ENCODE measurements at regions not wholly inside any gene's neighbourhood (a gene's known extent, or its start where the extent isn't known, plus 50 kb on each side); places are given as distances from the start of the nearest gene placed in this dataset.

DNA sequence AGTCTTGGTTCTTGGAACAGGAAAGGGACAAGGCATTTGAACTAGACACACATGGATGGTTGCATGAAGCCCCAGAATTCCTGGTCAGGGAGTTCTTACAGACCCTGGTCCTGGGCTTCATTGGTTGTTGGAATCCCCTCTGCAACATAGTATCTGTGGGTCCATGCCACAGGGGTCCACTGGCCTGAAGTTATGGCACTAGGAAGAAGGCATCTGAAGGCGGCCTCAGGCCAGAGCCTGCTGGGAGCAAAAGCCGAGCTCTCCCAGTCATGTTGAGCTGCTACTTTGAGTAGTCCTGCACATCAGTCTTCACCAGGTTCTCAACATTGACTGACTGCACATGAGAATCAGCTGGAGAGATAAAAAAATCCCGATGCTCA lies 71.1 kb upstream of the PITX1 start (continued):
- TF ChIP-seq, protein P1, sequence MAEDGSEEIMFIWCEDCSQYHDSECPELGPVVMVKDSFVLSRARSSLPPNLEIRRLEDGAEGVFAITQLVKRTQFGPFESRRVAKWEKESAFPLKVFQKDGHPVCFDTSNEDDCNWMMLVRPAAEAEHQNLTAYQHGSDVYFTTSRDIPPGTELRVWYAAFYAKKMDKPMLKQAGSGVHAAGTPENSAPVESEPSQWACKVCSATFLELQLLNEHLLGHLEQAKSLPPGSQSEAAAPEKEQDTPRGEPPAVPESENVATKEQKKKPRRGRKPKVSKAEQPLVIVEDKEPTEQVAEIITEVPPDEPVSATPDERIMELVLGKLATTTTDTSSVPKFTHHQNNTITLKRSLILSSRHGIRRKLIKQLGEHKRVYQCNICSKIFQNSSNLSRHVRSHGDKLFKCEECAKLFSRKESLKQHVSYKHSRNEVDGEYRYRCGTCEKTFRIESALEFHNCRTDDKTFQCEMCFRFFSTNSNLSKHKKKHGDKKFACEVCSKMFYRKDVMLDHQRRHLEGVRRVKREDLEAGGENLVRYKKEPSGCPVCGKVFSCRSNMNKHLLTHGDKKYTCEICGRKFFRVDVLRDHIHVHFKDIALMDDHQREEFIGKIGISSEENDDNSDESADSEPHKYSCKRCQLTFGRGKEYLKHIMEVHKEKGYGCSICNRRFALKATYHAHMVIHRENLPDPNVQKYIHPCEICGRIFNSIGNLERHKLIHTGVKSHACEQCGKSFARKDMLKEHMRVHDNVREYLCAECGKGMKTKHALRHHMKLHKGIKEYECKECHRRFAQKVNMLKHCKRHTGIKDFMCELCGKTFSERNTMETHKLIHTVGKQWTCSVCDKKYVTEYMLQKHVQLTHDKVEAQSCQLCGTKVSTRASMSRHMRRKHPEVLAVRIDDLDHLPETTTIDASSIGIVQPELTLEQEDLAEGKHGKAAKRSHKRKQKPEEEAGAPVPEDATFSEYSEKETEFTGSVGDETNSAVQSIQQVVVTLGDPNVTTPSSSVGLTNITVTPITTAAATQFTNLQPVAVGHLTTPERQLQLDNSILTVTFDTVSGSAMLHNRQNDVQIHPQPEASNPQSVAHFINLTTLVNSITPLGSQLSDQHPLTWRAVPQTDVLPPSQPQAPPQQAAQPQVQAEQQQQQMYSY (CRISPR knock-in tag; IDR thresholded peaks at IDR 0.05), result no peak
- TF ChIP-seq KLF5 (IDR thresholded peaks at IDR 0.05; ENCODE audit: partially characterized antibody) (no peak), MLLT1 (IDR thresholded peaks at IDR 0.05) (no peak), MTA3 (IDR thresholded peaks at IDR 0.05; ENCODE audit: borderline replicate concordance, low read length) (no peak), SREBF2 (IDR thresholded peaks at IDR 0.05; ENCODE audit: low read length) (no peak)

GRCh38 chr5:135103575-135103853 lies 69.5 kb upstream of the PITX1 start:
- in situ Hi-C loops (cut with MboI), result no loop called here
- ChIA-PET SMC1A (ENCODE audit: uncharacterized antibody, unreplicated experiment) (interaction anchor here (1.1 kb wide), 1 partner anchor 50 kb away, joined by 3 read pairs; no protein-coding TSS in a partner anchor), POLR2A (no interaction called here), CTCF (no interaction called here), RAD21 (ENCODE audit: unreplicated experiment) (no interaction called here)
- Histone ChIP-seq H3K4me1 (ENCODE audit: control insufficient read depth, insufficient read depth, low read length) (no peaks in the 10 kb centered on the region), H4K20me1 (ENCODE audit: control insufficient read depth, insufficient read depth) (no peaks in the 10 kb centered on the region), H3K9ac (ENCODE audit: control insufficient read depth, insufficient read depth, low read length) (no peak overlapping the region), H3K9me3 (replicated peaks; ENCODE audit: control insufficient read depth, insufficient read depth, low read length) (no peaks in the 10 kb centered on the region), H2AFZ (ENCODE audit: control insufficient read depth, low read depth, low read length) (no peak overlapping the region), H3K27ac (ENCODE audit: control insufficient read depth, insufficient read depth) (no peak overlapping the region), H3K4me3 (no peak overlapping the region), H3K79me2 (ENCODE audit: control insufficient read depth, insufficient read depth, low read length) (no peaks in the 10 kb centered on the region), H3K36me3 (ENCODE audit: control insufficient read depth in 2 of 2, insufficient read depth in 2 of 2, low read length in 1 of 2) (no peaks in the 10 kb centered on the region), H3K4me2 (ENCODE audit: control insufficient read depth, insufficient read depth) (no peak overlapping the region), H3K27me3 (replicated peaks in 1 of 2; ENCODE audit: control insufficient read depth in 2 of 2, insufficient read depth in 2 of 2, low read length in 1 of 2) (peaks cover 3% of the 10 kb centered on the region in 2 experiments; a peak in 2 of 4 replicates)
- FAIRE-seq, result no peak
- TF ChIP-seq YBX1 (IDR thresholded peaks at IDR 0.05), result no peak
- no peak for TF ChIP-seq EED (IDR thresholded peaks at IDR 0.05; ENCODE audit: low read depth)
- no peak for TF ChIP-seq ASH2L (IDR thresholded peaks at IDR 0.05; ENCODE audit: borderline replicate concordance, low read depth)
- no peak for TF ChIP-seq LARP7 (IDR thresholded peaks at IDR 0.05)
- TF ChIP-seq CREB1 (IDR thresholded peaks at IDR 0.05; ENCODE audit: low read depth), result no peak
- TF ChIP-seq BRCA1 (IDR thresholded peaks at IDR 0.05; ENCODE audit: low read depth, low read length), result no peak
- TF ChIP-seq KLF5 (IDR thresholded peaks at IDR 0.05; ENCODE audit: partially characterized antibody), result no peak
- TF ChIP-seq BCL3 (IDR thresholded peaks at IDR 0.05; ENCODE audit: borderline replicate concordance, insufficient read depth, low read depth, low read length, poor library complexity, severe bottlenecking), result no peak
- no peak for TF ChIP-seq SUZ12 (IDR thresholded peaks at IDR 0.05; ENCODE audit: unreplicated experiment)
- TF ChIP-seq, protein P2, sequence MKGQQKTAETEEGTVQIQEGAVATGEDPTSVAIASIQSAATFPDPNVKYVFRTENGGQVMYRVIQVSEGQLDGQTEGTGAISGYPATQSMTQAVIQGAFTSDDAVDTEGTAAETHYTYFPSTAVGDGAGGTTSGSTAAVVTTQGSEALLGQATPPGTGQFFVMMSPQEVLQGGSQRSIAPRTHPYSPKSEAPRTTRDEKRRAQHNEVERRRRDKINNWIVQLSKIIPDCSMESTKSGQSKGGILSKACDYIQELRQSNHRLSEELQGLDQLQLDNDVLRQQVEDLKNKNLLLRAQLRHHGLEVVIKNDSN (IDR thresholded peaks at IDR 0.05; ENCODE audit: borderline replicate concordance, extremely low read length, insufficient read depth, low read depth, low read length), result no peak
- no peak for TF ChIP-seq RAD51 (IDR thresholded peaks at IDR 0.05)
- no peak for TF ChIP-seq TCF12 (IDR thresholded peaks at IDR 0.05; ENCODE audit: low read depth, low read length)
- no peak for TF ChIP-seq MTA3 (IDR thresholded peaks at IDR 0.05; ENCODE audit: borderline replicate concordance, low read length)
- 52% methylated on average over 7 of the region's 7 CpGs for WGBS (ENCODE audit: insufficient coverage, insufficient replicate concordance, low lambda C conversion rate, missing lambda C conversion rate)
- BruUV-seq (replicated peaks), result no TSS peak
- no peak for DNase-seq (ENCODE audit: low read depth, low spot score)
- intact Hi-C loops (cut with micrococcal nuclease; ENCODE audit: unreplicated experiment), result no loop called here
- ATAC-seq, result no peak
